Activated CD8-positive, alpha-beta T cell treated with anti-CD3 and anti-CD28 coated beads for 36 hours (primary cell): ENCODE measurements at regions not wholly inside any gene's neighbourhood (a gene's known extent, or its start where the extent isn't known, plus 50 kb on each side); places are given as distances from the start of the nearest gene placed in this dataset.

ENCODE experiments used
- ATAC-seq: fragments of 200-7000 bp; cut with Tn5 transposase; one replicate; pipeline ENCODE4 v1.10.0; 2021; ENCODE audit warnings: mild to moderate bottlenecking, moderate library complexity
- CTCF ChIA-PET: fragments of 350-600 bp; sonication (Branson Sonifier 250); formaldehyde crosslinking; loops from one replicate; lab custom pipeline; 2021; ENCODE audit warnings: antibody characterized with exemption; lab: Charles Lee
- POLR2A ChIA-PET: fragments of 350-600 bp; sonication (Branson Sonifier 250); formaldehyde crosslinking; loops from one replicate; lab custom pipeline; 2021; ENCODE audit warnings: antibody characterized with exemption; lab: Charles Lee
- DNase-seq: peaks from one replicate; pipeline ENCODE4 v3.0.0-alpha.2; 2020
- H3K27ac Mint-ChIP-seq: one replicate; pipeline ENCODE4 v1.8.0; 2021; ENCODE audit warnings: mild to moderate bottlenecking, mixed read lengths
- H3K27me3 Mint-ChIP-seq: one replicate; pipeline ENCODE4 v1.8.0; 2021; ENCODE audit warnings: mixed read lengths
- H3K36me3 Mint-ChIP-seq: one replicate; pipeline ENCODE4 v1.8.0; 2021; ENCODE audit warnings: low read depth, mixed read lengths
- H3K4me1 Mint-ChIP-seq: one replicate; pipeline ENCODE4 v1.8.0; 2021; ENCODE audit warnings: low read depth, mixed read lengths
- H3K4me3 Mint-ChIP-seq: one replicate; pipeline ENCODE4 v1.8.0; 2021; ENCODE audit warnings: mild to moderate bottlenecking, moderate library complexity, mixed read lengths
- H3K9me3 Mint-ChIP-seq: one replicate; pipeline ENCODE4 v1.8.0; 2021; ENCODE audit warnings: mixed read lengths
- intact Hi-C: fragments of 100-400 bp; cut with micrococcal nuclease; formaldehyde crosslinking; loops from one replicate; pipeline ENCODE4 v1.10.0; 2022
- TF ChIP-seq, protein P1 (sequence below): fragments of 200-600 bp; IDR thresholded peaks from one replicate; pipeline ENCODE4 v1.8.0; 2022; ENCODE audit warnings: antibody characterized with exemption, mild to moderate bottlenecking

DNA sequence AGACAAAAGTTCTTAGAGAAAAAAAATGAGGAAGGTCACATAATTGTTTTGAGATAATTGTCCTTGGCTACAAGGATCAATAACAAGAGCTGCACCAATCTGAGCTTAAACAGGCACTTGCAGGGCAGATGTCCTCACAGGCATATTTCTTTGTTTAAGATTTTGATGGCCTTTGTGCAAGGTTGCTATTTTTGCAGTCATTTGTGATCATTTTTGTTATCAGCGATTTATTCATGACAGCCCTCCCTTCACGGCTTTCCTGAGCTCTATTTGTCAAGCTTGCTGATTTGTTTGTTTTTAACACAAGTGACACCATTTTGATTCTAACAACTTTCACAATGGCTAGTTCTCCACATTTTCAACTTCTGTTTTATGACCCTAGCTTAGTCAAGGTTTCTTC, 418.6 kb upstream of the REG3G start:
- H3K4me1 Mint-ChIP-seq: no peaks in the 10 kb centered on the region
- H3K36me3 Mint-ChIP-seq: no peaks in the 10 kb centered on the region
- no peak for DNase-seq
- H3K27ac Mint-ChIP-seq: no peak overlapping the region
- ATAC-seq: no peak
- intact Hi-C loops: no loop called here
- peaks cover 2% of the 10 kb centered on the region for H3K9me3 Mint-ChIP-seq
- TF ChIP-seq, protein P1, sequence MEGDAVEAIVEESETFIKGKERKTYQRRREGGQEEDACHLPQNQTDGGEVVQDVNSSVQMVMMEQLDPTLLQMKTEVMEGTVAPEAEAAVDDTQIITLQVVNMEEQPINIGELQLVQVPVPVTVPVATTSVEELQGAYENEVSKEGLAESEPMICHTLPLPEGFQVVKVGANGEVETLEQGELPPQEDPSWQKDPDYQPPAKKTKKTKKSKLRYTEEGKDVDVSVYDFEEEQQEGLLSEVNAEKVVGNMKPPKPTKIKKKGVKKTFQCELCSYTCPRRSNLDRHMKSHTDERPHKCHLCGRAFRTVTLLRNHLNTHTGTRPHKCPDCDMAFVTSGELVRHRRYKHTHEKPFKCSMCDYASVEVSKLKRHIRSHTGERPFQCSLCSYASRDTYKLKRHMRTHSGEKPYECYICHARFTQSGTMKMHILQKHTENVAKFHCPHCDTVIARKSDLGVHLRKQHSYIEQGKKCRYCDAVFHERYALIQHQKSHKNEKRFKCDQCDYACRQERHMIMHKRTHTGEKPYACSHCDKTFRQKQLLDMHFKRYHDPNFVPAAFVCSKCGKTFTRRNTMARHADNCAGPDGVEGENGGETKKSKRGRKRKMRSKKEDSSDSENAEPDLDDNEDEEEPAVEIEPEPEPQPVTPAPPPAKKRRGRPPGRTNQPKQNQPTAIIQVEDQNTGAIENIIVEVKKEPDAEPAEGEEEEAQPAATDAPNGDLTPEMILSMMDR: no peak
- H3K4me3 Mint-ChIP-seq: no peak overlapping the region
- CTCF ChIA-PET: no interaction called here
- no peaks in the 10 kb centered on the region for H3K27me3 Mint-ChIP-seq
- POLR2A ChIA-PET: no interaction called here

DNA sequence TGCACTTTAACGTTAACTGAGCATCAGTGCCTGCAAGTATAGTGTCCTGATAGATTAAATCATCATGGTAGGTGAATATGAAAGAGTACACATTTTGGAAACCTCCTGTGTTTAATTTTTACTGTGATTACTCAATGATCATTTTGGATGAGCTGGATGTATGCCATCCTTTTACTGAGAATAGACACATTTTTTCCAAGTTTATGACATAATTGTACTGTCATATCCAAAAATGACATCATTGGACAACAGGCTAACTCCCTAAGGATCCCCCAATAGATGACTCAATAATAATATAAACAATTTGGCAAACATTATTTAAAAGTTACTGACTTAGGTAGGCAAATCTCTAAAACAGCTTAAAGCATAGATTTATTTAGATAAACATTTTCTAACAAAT, 410.8 kb upstream of the REG3G start:
- ATAC-seq: no peak

DNA sequence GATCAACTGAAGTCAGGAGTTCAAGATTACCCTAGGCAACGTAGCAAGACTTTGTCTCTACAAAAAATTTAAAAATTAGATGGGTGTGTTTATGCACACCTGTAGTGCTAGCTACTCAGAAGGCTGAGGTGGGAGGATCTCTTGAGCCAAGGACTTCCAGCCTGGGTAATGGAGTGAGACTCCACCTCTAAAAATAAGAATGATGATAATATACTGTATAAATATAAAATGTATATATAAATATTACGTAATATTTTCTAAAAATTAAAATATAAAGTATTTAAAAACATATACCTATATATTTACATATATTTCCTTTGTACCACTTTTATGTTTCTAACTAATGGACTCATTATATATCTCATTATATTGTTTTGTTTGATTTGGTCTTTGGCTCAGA, 409.5 kb upstream of the REG3G start:
- Mint-ChIP-seq H3K36me3 (no peaks in the 10 kb centered on the region), H3K4me3 (no peak overlapping the region), H3K27me3 (no peaks in the 10 kb centered on the region), H3K4me1 (no peaks in the 10 kb centered on the region), H3K9me3 (peaks cover 10% of the 10 kb centered on the region), H3K27ac (no peak overlapping the region)
- DNase-seq: no peak
- ChIA-PET CTCF (no interaction called here), POLR2A (no interaction called here)
- ATAC-seq: no peak
- TF ChIP-seq, protein P1: no peak
- intact Hi-C loops: no loop called here

More for the DNA sequence above, 410.8 kb upstream of the REG3G start:
- intact Hi-C loops: no loop called here
- H3K36me3 Mint-ChIP-seq: no peaks in the 10 kb centered on the region
- H3K9me3 Mint-ChIP-seq: peaks cover 10% of the 10 kb centered on the region
- CTCF ChIA-PET: no interaction called here
- H3K4me1 Mint-ChIP-seq: no peaks in the 10 kb centered on the region
- no peaks in the 10 kb centered on the region for H3K27me3 Mint-ChIP-seq
- no peak overlapping the region for H3K27ac Mint-ChIP-seq
- POLR2A ChIA-PET: no interaction called here
- no peak for DNase-seq
- TF ChIP-seq, protein P1: no peak
- no peak overlapping the region for H3K4me3 Mint-ChIP-seq

DNA sequence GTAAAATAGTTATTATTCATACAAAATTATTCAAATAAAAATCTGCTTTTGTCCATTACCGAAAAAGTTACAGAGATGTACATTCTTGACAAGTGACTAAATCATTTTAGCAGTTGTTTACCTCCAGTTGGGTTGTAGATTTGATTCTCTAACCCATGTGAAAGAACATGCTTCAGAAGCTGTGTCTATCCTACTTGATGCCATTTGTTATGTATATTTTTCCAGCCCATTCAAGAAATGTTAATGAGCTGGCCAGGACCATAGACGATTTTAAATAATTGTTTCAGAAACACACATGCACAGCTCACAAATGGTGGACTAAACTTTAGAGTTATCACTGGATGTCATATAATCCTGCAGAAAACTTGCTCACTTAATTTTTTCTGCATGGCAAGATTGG, 391.1 kb upstream of the REG3G start:
- Mint-ChIP-seq H3K27ac (no peak overlapping the region), H3K36me3 (no peaks in the 10 kb centered on the region), H3K4me1 (no peaks in the 10 kb centered on the region), H3K9me3 (peaks cover 7% of the 10 kb centered on the region), H3K4me3 (no peak overlapping the region), H3K27me3 (no peaks in the 10 kb centered on the region)
- TF ChIP-seq, protein P1: no peak
- POLR2A ChIA-PET: no interaction called here
- CTCF ChIA-PET: no interaction called here
- intact Hi-C loops: no loop called here
- no peak for DNase-seq
- ATAC-seq: no peak

DNA sequence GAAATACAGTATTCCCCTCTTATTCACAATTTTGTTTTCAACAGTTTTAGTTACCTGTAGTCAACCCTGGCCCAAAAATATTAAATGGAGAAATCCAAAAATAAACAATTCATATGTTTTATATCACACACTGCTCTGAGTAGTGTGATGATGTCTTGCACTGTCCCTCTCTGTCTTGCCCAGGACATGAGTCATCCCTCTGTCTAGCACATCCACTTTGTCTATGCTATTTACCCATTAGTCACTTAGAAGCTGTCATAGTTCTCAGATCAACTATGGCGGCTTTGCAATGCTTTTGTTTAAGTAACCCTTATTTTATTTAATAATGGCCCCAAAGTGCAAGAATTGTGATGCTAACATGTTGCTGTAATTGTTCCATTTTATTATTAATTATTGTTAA, 380.6 kb upstream of the REG3G start:
- TF ChIP-seq, protein P1: no peak
- CTCF ChIA-PET: no interaction called here
- Mint-ChIP-seq H3K27me3 (no peaks in the 10 kb centered on the region), H3K4me1 (no peaks in the 10 kb centered on the region), H3K4me3 (no peak overlapping the region), H3K36me3 (no peaks in the 10 kb centered on the region), H3K9me3 (peaks cover 11% of the 10 kb centered on the region), H3K27ac (no peak overlapping the region)
- POLR2A ChIA-PET: no interaction called here
- ATAC-seq (no peak), DNase-seq (no peak)
- intact Hi-C loops: no loop called here
